Upper lobe of left lung (tissue), 4 donors: ENCODE measurements at regions not wholly inside any gene's neighbourhood (a gene's known extent, or its start where the extent isn't known, plus 50 kb on each side); places are given as distances from the start of the nearest gene placed in this dataset.

Experiments
- EP300 ChIP-seq, 4 donors: sonication (generic); formaldehyde crosslinking; IDR thresholded peaks; one replicate each; pipeline ENCODE4 v1.5.1; 2017; ENCODE audit warnings: antibody characterized with exemption in 4 of 4, control low read depth in 2 of 4
- POLR2A ChIP-seq, 4 donors: fragments of 450-650 bp; IDR thresholded peaks; one replicate each; pipeline ENCODE4 v1.5.1; 2016 to 2017; ENCODE audit warnings: antibody characterized with exemption in 4 of 4, mild to moderate bottlenecking in 2 of 4
- POLR2AphosphoS5 ChIP-seq, 2 donors: sonication (generic); formaldehyde crosslinking; IDR thresholded peaks; one replicate each; pipeline ENCODE4 v1.5.1; 2017; ENCODE audit warnings: antibody characterized with exemption in 2 of 2
- TF ChIP-seq, protein P1 (sequence below), 6 experiments: fragments of 450-650 bp in 4 of 6; fragments of 200-600 bp in 2 of 6; sonication (generic) in 2 of 6; IDR thresholded peaks; one replicate each; pipeline ENCODE4 v1.5.1; 2016 to 2019; ENCODE audit warnings: antibody characterized with exemption in 6 of 6

DNA sequence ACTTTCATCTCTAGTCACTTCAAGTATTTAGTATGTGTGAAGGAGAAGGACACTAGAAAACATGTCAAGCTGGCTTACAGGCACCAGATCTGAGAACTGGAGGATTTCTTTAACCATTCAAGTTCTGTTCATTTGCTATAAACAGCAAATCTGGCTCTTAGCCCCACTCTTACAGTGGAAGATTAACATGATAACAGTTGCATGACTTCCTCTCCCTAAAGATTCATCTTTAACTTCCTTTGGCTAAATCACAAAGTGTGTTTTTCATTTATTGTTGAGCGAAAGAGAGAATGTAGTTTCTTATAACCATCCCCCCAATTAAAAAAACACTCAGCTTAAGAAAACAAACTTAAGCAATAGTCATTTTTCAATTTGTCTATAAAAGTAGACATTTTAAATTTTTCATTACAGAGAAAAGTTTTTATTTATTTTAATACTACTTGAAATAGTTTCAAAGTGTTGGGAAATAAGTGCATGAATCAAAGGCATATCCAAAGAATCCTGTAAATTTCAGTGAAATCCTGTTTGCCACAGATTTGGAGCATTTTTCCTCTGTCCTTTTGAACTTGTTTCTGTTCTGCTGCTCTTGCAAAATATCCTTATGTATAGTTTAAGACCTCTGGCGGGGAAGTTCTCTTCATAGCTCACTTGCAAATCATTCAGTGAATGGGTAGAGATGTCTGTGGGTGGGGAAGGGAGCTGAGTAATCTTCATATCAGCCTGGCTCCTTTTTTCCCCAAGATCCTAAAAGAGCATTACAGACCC lies 241.0 kb upstream of the RBBP8 start:
- TF ChIP-seq POLR2A (IDR thresholded peaks at IDR 0.05) (no peak), POLR2AphosphoS5 (IDR thresholded peaks at IDR 0.05) (no peak), EP300 (IDR thresholded peaks at IDR 0.05) (no peak)
- TF ChIP-seq, protein P1, sequence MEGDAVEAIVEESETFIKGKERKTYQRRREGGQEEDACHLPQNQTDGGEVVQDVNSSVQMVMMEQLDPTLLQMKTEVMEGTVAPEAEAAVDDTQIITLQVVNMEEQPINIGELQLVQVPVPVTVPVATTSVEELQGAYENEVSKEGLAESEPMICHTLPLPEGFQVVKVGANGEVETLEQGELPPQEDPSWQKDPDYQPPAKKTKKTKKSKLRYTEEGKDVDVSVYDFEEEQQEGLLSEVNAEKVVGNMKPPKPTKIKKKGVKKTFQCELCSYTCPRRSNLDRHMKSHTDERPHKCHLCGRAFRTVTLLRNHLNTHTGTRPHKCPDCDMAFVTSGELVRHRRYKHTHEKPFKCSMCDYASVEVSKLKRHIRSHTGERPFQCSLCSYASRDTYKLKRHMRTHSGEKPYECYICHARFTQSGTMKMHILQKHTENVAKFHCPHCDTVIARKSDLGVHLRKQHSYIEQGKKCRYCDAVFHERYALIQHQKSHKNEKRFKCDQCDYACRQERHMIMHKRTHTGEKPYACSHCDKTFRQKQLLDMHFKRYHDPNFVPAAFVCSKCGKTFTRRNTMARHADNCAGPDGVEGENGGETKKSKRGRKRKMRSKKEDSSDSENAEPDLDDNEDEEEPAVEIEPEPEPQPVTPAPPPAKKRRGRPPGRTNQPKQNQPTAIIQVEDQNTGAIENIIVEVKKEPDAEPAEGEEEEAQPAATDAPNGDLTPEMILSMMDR (IDR thresholded peaks at IDR 0.05): no peak
